ES-I3 (cell line): ENCODE measurements at regions not wholly inside any gene's neighbourhood (a gene's known extent, or its start where the extent isn't known, plus 50 kb on each side); places are given as distances from the start of the nearest gene placed in this dataset.

Source experiments
- H3K36me3 ChIP-seq: 2 replicates; pipeline ENCODE4 v1.6.1; 2013; ENCODE audit warnings: mild to moderate bottlenecking, low read length, control low read depth, moderate library complexity; ENCODE audit not compliant: insufficient read depth
- H3K4me1 ChIP-seq: 2 replicates; pipeline ENCODE4 v1.6.1; 2013; ENCODE audit warnings: mild to moderate bottlenecking, control low read depth, low read length; ENCODE audit not compliant: insufficient read depth
- H3K9ac ChIP-seq: 2 replicates; pipeline ENCODE4 v1.6.1; 2013; ENCODE audit warnings: low read depth, mild to moderate bottlenecking, low read length, moderate library complexity
- H3K9me3 ChIP-seq: 2 replicates; pipeline ENCODE4 v1.6.1; 2013; ENCODE audit warnings: mild to moderate bottlenecking, low read length, moderate library complexity; ENCODE audit not compliant: control insufficient read depth, insufficient read depth

DNA sequence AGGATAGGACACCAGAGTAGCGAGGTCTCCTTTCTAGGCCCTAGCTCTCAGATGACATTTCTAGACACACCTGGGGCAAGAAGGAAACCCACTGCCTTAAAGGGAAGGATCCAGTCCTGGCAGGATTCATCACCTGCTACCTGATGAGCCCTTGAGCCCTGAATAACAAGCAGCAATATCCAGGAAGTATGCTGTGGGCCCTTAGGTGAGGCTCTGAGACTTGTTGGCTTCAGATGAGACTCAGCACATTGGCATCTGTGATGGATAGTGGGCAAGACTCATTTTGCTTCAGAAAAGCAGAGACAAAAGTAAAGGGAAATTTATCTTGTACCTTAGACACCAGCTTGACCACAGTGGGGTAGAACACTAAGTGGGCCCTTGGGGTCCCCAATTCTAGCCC is 238.4 kb upstream of the MEOX2 start:
- H3K9ac ChIP-seq, result no peak overlapping the region
- H3K9me3 ChIP-seq, result no peaks in the 10 kb centered on the region
- no peaks in the 10 kb centered on the region for H3K36me3 ChIP-seq
- no peaks in the 10 kb centered on the region for H3K4me1 ChIP-seq

GRCh38 chr7:15922002-15922401 is 235.5 kb upstream of the MEOX2 start:
- no peaks in the 10 kb centered on the region for H3K4me1 ChIP-seq
- H3K9me3 ChIP-seq, result no peaks in the 10 kb centered on the region

GRCh38 chr7:15921576-15921975 is 235.1 kb upstream of the MEOX2 start:
- H3K9me3 ChIP-seq, result no peaks in the 10 kb centered on the region
- H3K36me3 ChIP-seq, result no peaks in the 10 kb centered on the region
- H3K9ac ChIP-seq, result no peak overlapping the region
- no peaks in the 10 kb centered on the region for H3K4me1 ChIP-seq

More at GRCh38 chr7:15922002-15922401, 235.5 kb upstream of the MEOX2 start:
- Histone ChIP-seq H3K36me3 (no peaks in the 10 kb centered on the region), H3K9ac (no peak overlapping the region)

DNA sequence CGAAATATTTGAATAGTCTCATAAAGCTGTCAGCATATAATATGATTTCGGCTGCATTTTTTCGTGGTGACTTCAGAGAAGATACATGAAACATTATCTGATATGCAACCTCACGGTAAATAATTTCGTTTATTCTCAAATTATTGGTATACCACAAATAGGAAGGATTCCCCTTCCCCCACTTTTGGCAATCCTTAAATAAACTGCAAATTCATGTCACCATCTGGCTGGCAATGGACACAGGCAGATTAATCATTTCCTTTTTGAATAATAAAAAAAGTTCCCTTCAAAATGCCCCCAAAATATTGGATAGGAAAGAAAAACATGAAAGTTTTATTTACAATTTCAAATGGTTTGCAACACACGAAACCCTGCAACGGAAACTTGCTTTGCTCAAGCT is 234.5 kb upstream of the MEOX2 start:
- Histone ChIP-seq H3K36me3 (no peaks in the 10 kb centered on the region), H3K9ac (no peak overlapping the region), H3K4me1 (peaks cover 2% of the 10 kb centered on the region; the same call in 1 of the 2 replicates), H3K9me3 (no peaks in the 10 kb centered on the region)

DNA sequence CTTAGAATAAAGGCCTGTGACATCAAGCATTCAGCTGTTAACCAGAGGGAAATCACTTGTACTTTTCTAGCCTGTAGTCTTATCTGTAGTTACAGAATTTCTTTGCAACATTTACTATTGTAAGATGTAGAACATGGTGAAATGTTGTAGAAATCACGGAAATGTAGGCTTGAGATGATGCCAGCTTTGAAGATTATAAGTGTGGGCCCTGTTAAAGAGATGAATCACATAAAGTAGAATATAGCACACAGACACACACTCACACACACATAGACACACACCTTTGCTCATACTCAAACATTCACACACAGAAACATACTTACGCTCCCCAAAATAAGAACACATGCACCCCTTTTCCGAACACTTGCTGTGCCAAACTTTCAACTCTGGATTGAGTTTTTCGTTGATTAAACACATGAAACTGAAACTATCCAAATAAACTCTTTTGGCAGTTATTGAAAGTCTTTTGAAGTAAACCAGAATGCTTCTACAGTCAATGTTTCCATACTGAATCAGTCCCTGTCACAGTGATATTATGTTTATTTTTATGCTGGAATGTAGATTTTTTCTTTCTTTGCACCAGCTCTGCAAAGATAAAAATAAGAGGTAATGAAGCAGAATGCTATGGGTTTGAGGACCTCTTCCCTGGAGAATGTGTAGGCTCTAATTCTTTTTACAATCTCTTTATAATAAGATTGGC is 230.3 kb upstream of the MEOX2 start:
- no peak overlapping the region for H3K9ac ChIP-seq
- H3K4me1 ChIP-seq, result peaks cover 5% of the 10 kb centered on the region; the same call in 1 of the 2 replicates
- H3K36me3 ChIP-seq, result no peaks in the 10 kb centered on the region
- H3K9me3 ChIP-seq, result no peaks in the 10 kb centered on the region

DNA sequence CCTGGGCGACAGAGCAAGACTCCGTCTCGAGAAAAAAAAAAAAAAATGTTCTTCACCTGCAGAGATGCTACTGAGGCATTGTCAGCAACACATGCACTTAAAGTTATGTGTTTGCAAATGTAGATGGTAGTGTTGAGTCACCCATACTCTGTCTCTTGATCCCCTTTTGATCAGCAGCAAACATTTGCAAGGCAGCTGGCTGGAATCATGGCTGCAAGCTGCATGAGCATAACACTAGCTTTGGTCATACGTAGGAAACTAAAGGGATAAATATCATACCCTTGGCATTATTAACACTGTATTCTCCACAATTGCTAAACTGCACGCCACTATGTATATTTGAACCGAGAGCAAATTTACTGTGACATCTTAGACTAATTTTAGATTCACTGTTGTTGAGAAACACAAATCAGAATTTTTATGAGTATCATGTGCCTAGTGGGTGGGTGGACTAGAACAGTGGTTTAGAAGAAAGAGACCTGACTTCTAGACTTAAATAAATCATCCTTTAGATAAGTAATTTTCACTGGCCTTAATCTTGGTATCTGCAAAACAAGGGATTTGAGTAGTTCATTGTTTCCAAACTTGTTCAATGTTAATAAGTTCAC is 229.3 kb upstream of the MEOX2 start:
- Histone ChIP-seq H3K9ac (no peak overlapping the region), H3K4me1 (peaks cover 5% of the 10 kb centered on the region; the same call in 1 of the 2 replicates), H3K9me3 (no peaks in the 10 kb centered on the region), H3K36me3 (no peaks in the 10 kb centered on the region)

GRCh38 chr7:15914611-15915010 is 228.1 kb upstream of the MEOX2 start:
- Histone ChIP-seq H3K36me3 (no peaks in the 10 kb centered on the region), H3K9ac (no peak overlapping the region), H3K9me3 (no peaks in the 10 kb centered on the region), H3K4me1 (peaks cover 5% of the 10 kb centered on the region; the same call in 1 of the 2 replicates)

GRCh38 chr7:15906436-15906835 is 220.0 kb upstream of the MEOX2 start:
- no peaks in the 10 kb centered on the region for H3K9me3 ChIP-seq
- H3K36me3 ChIP-seq, result no peaks in the 10 kb centered on the region
- H3K9ac ChIP-seq, result no peak overlapping the region
- no peaks in the 10 kb centered on the region for H3K4me1 ChIP-seq

- Histone ChIP-seq H3K4me1 (no peaks in the 10 kb centered on the region), H3K36me3 (no peaks in the 10 kb centered on the region), H3K9ac (no peak overlapping the region), H3K9me3 (no peaks in the 10 kb centered on the region)
These were observed 219.0 kb upstream of the MEOX2 start for GRCh38 chr7:15905251-15906040.

DNA sequence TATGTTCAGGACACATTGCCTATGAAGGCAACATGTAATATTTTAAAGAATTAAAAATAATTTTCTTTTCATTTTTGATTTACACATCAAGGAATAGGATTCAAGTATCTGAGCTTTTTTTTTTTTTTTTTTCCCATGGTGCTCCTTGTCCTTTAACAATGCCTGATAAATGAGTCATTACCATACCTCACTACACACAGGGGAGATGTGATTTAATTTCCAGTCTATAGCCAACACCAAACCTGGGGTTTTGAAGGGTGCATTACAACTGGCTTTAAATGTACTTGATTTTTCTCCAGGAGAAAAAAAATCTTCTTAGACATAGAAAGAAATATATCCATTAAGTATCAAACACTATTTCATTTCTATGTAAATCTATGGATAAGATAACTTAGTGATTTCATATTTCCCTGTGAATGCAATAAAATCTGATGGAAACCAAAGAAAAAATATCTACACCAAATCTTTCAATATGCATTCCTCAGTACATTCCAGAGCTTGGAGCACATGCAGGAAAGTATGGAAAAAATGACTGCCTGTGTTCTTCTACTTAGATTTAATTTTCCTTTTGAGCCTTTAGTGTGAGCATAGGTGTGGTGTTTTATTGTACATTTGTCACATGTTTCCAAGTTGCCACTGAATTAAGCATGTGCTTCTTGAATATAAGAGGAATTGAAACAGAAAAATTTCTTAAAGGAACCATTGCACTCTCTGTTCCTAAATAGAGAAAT is 204.8 kb upstream of the MEOX2 start:
- Histone ChIP-seq H3K9ac (no peak overlapping the region), H3K36me3 (no peaks in the 10 kb centered on the region), H3K9me3 (no peaks in the 10 kb centered on the region), H3K4me1 (no peaks in the 10 kb centered on the region)

DNA sequence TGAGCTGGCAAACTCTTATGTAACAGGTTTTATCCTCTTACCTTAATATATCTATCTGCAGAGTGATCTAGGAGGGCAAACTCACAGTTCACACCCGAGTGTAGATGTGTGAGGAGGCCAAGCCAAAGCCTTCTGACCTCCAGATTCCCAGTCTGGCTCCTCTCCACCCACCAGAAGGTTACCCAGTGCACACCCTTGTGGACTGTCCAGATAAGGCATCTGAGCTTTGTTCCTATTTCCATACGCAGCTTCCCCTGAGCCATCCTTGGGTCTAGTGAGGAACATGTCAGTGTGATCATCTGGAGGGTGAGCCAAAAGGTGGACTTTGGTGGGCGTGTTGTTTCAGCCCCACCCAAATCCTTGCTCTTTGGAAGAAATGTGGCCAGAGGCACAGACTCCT is 203.0 kb upstream of the MEOX2 start:
- no peaks in the 10 kb centered on the region for H3K9me3 ChIP-seq
- no peak overlapping the region for H3K9ac ChIP-seq
- H3K4me1 ChIP-seq, result no peaks in the 10 kb centered on the region
- H3K36me3 ChIP-seq, result no peaks in the 10 kb centered on the region

DNA sequence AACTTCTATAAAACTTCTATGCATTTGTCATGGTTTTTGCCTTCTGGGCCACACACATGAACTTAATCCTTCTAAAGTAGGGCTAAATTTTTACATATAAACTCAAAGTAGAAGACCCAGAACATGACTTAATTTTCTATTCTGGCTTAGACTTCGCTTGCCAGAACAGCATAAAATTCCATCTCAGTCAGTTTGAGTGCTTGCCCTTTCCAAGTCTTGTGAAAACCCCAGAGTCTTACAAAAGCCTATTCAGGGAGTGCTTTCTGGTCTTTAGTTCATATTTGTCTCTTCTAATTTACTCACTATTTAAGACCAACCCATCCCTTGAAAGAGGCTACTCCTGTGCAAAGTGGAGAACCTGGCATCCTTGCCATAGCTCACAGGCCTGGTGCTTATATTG is 201.6 kb upstream of the MEOX2 start:
- no peaks in the 10 kb centered on the region for H3K4me1 ChIP-seq
- no peaks in the 10 kb centered on the region for H3K9me3 ChIP-seq
- no peaks in the 10 kb centered on the region for H3K36me3 ChIP-seq
- no peak overlapping the region for H3K9ac ChIP-seq

- Histone ChIP-seq H3K4me1 (no peaks in the 10 kb centered on the region), H3K9me3 (no peaks in the 10 kb centered on the region), H3K36me3 (no peaks in the 10 kb centered on the region), H3K9ac (no peak overlapping the region)
These were observed 200.1 kb upstream of the MEOX2 start for GRCh38 chr7:15886626-15887025.

- H3K9me3 ChIP-seq, result no peaks in the 10 kb centered on the region; the same call in 1 of the 2 replicates
- H3K9ac ChIP-seq, result no peak overlapping the region
- H3K36me3 ChIP-seq, result no peaks in the 10 kb centered on the region
- no peaks in the 10 kb centered on the region for H3K4me1 ChIP-seq
These were observed 199.2 kb upstream of the MEOX2 start for GRCh38 chr7:15885678-15886077.
